ENCODE measurements at regions not wholly inside any gene's neighbourhood (a gene's known extent, or its start where the extent isn't known, plus 50 kb on each side); places are given as distances from the start of the nearest gene placed in this dataset.

DNA sequence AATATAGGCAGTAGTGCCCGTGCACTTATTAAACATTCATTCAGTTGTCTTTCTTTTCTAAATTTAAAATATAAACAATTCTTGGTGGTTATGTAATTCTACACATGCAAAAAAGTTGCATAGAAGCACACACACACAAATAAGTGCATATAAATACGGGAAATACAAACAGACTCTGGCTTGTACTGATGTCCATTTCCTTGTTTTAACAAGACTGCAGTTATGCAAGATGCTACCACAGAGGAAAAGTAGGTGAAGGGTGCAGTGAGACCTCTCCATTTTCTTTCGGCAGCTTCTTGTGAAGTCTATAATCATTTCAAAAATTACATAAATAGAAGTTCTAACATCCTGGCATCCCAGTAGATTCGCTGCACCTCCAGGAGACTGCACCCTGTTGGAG is 130.6 kb upstream of the BCL6 start:
- DNase-seq (ENCODE audit: low read depth, low spot score): no peak
- TF ChIP-seq, protein P1, sequence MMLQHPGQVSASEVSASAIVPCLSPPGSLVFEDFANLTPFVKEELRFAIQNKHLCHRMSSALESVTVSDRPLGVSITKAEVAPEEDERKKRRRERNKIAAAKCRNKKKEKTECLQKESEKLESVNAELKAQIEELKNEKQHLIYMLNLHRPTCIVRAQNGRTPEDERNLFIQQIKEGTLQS (IDR thresholded peaks at IDR 0.05; ENCODE audit: borderline replicate concordance, extremely low read depth, low read depth, low read length): no peak
- TF ChIP-seq SPI1 (IDR thresholded peaks at IDR 0.05; ENCODE audit: borderline replicate concordance, insufficient read depth, low read depth, low read length) (no peak), MYC (IDR thresholded peaks at IDR 0.05; ENCODE audit: insufficient read depth, insufficient read length, insufficient replicate concordance, low read length, severe bottlenecking) (no peak)
- CTCF ChIA-PET: interaction anchor here (1.1 kb wide), 1 partner anchor 27 kb away, joined by 3 read pairs; no protein-coding TSS in a partner anchor
- Histone ChIP-seq H3K9ac (ENCODE audit: control insufficient read depth, insufficient read depth, low read length) (no peak overlapping the region), H3K4me2 (ENCODE audit: control insufficient read depth, insufficient read depth) (no peak overlapping the region), H3K4me3 (no peak overlapping the region), H3K27me3 (replicated peaks in 1 of 2; ENCODE audit: control insufficient read depth in 2 of 2, insufficient read depth in 2 of 2, low read length in 1 of 2) (peaks cover 0 to 4% of the 10 kb centered on the region in 2 experiments; a peak in 2 of 4 replicates), H3K27ac (ENCODE audit: control insufficient read depth, insufficient read depth) (no peak overlapping the region), H2AFZ (ENCODE audit: control insufficient read depth, low read depth, low read length) (no peak overlapping the region), H3K36me3 (ENCODE audit: control insufficient read depth in 2 of 2, insufficient read depth in 2 of 2, low read length in 1 of 2) (no peaks in the 10 kb centered on the region), H3K79me2 (ENCODE audit: control insufficient read depth, insufficient read depth, low read length) (no peaks in the 10 kb centered on the region), H3K4me1 (ENCODE audit: control insufficient read depth, insufficient read depth, low read length) (no peaks in the 10 kb centered on the region), H3K9me3 (replicated peaks; ENCODE audit: control insufficient read depth, insufficient read depth, low read length) (no peaks in the 10 kb centered on the region; the same call in 2 of the 3 replicates), H4K20me1 (ENCODE audit: control insufficient read depth, insufficient read depth) (no peaks in the 10 kb centered on the region)
- no peak for ATAC-seq
- in situ Hi-C loops (cut with MboI) (no loop called here), intact Hi-C loops (cut with micrococcal nuclease; ENCODE audit: unreplicated experiment) (no loop called here)
- POLR2A ChIA-PET: no interaction called here
- SMC1A ChIA-PET (ENCODE audit: uncharacterized antibody, unreplicated experiment): no interaction called here
- WGBS (ENCODE audit: insufficient coverage, insufficient replicate concordance, low lambda C conversion rate, missing lambda C conversion rate): 37% methylated on average over 4 of the region's 4 CpGs
- FAIRE-seq: no peak
- BruUV-seq (replicated peaks): no TSS peak
- RAD21 ChIA-PET (ENCODE audit: unreplicated experiment): no interaction called here

DNA sequence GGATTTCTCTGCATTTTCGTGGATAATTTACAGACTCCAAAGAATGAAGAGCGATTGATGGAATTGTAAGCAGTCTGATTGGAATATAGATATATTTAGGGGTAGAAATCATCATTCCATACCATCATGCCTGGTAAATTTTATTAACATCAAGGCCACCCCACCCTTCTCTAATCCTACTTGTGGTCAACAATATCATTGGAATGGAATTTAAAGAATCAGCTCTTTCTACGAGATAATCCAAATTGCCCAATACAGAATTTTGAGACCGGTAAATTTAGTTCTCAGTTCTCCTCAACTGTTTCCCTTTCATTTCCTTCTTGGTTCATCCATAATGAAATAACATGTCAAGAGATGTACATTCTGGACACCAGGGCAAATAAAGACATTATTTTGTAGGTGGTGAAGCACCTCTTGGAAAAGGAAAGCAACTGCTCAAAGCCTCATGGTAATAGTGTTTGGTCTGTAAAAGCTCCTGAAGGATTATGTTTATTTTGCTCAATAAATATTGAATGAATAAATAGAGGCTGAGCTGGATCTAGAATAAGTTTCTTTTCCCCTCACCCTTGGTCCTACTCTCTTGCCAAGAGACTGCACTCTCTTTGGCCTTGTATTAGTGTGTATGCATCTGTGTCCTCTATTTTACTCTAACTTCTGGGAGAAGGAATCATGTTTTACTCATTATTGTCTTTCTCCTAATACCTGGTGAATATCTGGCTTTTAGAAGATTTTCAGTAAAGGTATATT is 133.7 kb upstream of the BCL6 start:
- Histone ChIP-seq H3K27ac (ENCODE audit: control insufficient read depth, insufficient read depth) (no peak overlapping the region), H3K79me2 (ENCODE audit: control insufficient read depth, insufficient read depth, low read length) (no peaks in the 10 kb centered on the region), H3K4me1 (ENCODE audit: control insufficient read depth, insufficient read depth, low read length) (no peaks in the 10 kb centered on the region), H3K4me2 (ENCODE audit: control insufficient read depth, insufficient read depth) (no peak overlapping the region), H3K9me3 (replicated peaks; ENCODE audit: control insufficient read depth, insufficient read depth, low read length) (no peaks in the 10 kb centered on the region; the same call in 2 of the 3 replicates), H3K27me3 (replicated peaks in 1 of 2; ENCODE audit: control insufficient read depth in 2 of 2, insufficient read depth in 2 of 2, low read length in 1 of 2) (peaks cover 0 to 4% of the 10 kb centered on the region in 2 experiments; a peak in 2 of 4 replicates), H3K36me3 (ENCODE audit: control insufficient read depth in 2 of 2, insufficient read depth in 2 of 2, low read length in 1 of 2) (no peaks in the 10 kb centered on the region), H3K4me3 (no peak overlapping the region), H3K9ac (ENCODE audit: control insufficient read depth, insufficient read depth, low read length) (no peak overlapping the region), H2AFZ (ENCODE audit: control insufficient read depth, low read depth, low read length) (no peak overlapping the region), H4K20me1 (ENCODE audit: control insufficient read depth, insufficient read depth) (no peaks in the 10 kb centered on the region)
- TF ChIP-seq FOXM1 (IDR thresholded peaks at IDR 0.05; ENCODE audit: low read depth, low read length) (no peak), MYB (IDR thresholded peaks at IDR 0.05; ENCODE audit: borderline replicate concordance, low read depth, low read length) (no peak), SMARCA5 (IDR thresholded peaks at IDR 0.05) (no peak), PAX8 (IDR thresholded peaks at IDR 0.05) (no peak), HCFC1 (IDR thresholded peaks at IDR 0.05; ENCODE audit: low read length) (no peak), ASH2L (IDR thresholded peaks at IDR 0.05; ENCODE audit: borderline replicate concordance, low read depth) (no peak), RBBP5 (conservative IDR thresholded peaks at IDR 0.05) (no peak)
- TF ChIP-seq, protein P2, sequence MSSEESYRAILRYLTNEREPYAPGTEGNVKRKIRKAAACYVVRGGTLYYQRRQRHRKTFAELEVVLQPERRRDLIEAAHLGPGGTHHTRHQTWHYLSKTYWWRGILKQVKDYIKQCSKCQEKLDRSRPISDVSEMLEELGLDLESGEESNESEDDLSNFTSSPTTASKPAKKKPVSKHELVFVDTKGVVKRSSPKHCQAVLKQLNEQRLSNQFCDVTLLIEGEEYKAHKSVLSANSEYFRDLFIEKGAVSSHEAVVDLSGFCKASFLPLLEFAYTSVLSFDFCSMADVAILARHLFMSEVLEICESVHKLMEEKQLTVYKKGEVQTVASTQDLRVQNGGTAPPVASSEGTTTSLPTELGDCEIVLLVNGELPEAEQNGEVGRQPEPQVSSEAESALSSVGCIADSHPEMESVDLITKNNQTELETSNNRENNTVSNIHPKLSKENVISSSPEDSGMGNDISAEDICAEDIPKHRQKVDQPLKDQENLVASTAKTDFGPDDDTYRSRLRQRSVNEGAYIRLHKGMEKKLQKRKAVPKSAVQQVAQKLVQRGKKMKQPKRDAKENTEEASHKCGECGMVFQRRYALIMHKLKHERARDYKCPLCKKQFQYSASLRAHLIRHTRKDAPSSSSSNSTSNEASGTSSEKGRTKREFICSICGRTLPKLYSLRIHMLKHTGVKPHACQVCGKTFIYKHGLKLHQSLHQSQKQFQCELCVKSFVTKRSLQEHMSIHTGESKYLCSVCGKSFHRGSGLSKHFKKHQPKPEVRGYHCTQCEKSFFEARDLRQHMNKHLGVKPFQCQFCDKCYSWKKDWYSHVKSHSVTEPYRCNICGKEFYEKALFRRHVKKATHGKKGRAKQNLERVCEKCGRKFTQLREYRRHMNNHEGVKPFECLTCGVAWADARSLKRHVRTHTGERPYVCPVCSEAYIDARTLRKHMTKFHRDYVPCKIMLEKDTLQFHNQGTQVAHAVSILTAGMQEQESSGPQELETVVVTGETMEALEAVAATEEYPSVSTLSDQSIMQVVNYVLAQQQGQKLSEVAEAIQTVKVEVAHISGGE (CRISPR knock-in tag; IDR thresholded peaks at IDR 0.05): no peak
- ATAC-seq (no peak), FAIRE-seq (no peak), DNase-seq (ENCODE audit: low read depth, low spot score) (no peak)
- 45% methylated on average over 4 of the region's 4 CpGs for WGBS (ENCODE audit: insufficient coverage, insufficient replicate concordance, low lambda C conversion rate, missing lambda C conversion rate)
- ChIA-PET POLR2A (no interaction called here), RAD21 (ENCODE audit: unreplicated experiment) (no interaction called here), CTCF (interaction anchor here (1.0 kb wide), 1 partner anchor 10 kb away, joined by 3 read pairs; no protein-coding TSS in a partner anchor), SMC1A (ENCODE audit: uncharacterized antibody, unreplicated experiment) (interaction anchor here (0.6 to 2.5 kb wide), 2 partner anchors 9 to 208 kb away, joined by 4 to 5 read pairs; no protein-coding TSS in a partner anchor)
- intact Hi-C loops (cut with micrococcal nuclease; ENCODE audit: unreplicated experiment) (no loop called here), in situ Hi-C loops (cut with MboI) (no loop called here)
- no TSS peak for BruUV-seq (replicated peaks)
